ENCODE measurements at regions not wholly inside any gene's neighbourhood (a gene's known extent, or its start where the extent isn't known, plus 50 kb on each side); places are given as distances from the start of the nearest gene placed in this dataset.

DNA sequence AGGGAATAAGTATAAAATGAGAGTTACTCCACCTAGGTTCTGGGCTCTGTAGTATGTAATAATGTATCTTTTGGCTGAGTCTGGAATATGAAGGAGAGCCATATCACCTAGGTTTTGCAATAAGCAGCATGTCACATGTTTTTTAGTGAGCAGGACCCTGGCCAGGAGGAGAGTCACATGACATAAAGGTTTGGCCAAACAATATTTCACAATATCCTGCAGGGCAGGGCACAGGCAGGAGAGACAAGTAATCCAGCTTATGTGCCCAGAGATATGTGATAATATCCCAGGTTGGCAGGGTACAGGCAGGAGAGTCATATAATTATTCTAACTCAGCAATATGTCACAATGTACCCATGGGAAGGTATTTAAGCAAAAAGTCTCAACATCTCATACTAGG lies 1169.6 kb upstream of the AMELY start:
- TF ChIP-seq POLR2A (IDR thresholded peaks at IDR 0.05): no peak
- TF ChIP-seq, protein P1, sequence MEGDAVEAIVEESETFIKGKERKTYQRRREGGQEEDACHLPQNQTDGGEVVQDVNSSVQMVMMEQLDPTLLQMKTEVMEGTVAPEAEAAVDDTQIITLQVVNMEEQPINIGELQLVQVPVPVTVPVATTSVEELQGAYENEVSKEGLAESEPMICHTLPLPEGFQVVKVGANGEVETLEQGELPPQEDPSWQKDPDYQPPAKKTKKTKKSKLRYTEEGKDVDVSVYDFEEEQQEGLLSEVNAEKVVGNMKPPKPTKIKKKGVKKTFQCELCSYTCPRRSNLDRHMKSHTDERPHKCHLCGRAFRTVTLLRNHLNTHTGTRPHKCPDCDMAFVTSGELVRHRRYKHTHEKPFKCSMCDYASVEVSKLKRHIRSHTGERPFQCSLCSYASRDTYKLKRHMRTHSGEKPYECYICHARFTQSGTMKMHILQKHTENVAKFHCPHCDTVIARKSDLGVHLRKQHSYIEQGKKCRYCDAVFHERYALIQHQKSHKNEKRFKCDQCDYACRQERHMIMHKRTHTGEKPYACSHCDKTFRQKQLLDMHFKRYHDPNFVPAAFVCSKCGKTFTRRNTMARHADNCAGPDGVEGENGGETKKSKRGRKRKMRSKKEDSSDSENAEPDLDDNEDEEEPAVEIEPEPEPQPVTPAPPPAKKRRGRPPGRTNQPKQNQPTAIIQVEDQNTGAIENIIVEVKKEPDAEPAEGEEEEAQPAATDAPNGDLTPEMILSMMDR (IDR thresholded peaks at IDR 0.05 in 8 of 11, conservative IDR thresholded peaks at IDR 0.05 in 3 of 11): no peak
- TF ChIP-seq POLR2AphosphoS5 (IDR thresholded peaks at IDR 0.05): no peak
